HUES64 (cell line): ENCODE measurements at regions not wholly inside any gene's neighbourhood (a gene's known extent, or its start where the extent isn't known, plus 50 kb on each side); places are given as distances from the start of the nearest gene placed in this dataset.

Experiments
- H3K27ac ChIP-seq: 2 replicates; pipeline ENCODE4 v1.7.0; 2013; ENCODE audit warnings: low read depth, low read length, inconsistent platforms
- H3K27me3 ChIP-seq: 2 replicates; pipeline ENCODE4 v1.6.1; 2013; ENCODE audit warnings: mild to moderate bottlenecking, low read length; ENCODE audit not compliant: insufficient read depth
- H3K36me3 ChIP-seq: 2 replicates; pipeline ENCODE4 v1.6.1; 2013; ENCODE audit warnings: mild to moderate bottlenecking, low read length; ENCODE audit not compliant: insufficient read depth
- H3K4me1 ChIP-seq: 2 replicates; pipeline ENCODE4 v1.6.1; 2013; ENCODE audit warnings: mild to moderate bottlenecking, low read length, moderate library complexity; ENCODE audit not compliant: insufficient read depth
- H3K4me3 ChIP-seq: 2 replicates; pipeline ENCODE4 v1.5.1; 2013; ENCODE audit warnings: mild to moderate bottlenecking, low read length, moderate library complexity
- H3K9ac ChIP-seq: 2 replicates; pipeline ENCODE4 v1.6.1; 2013; ENCODE audit warnings: mild to moderate bottlenecking, low read depth, low read length
- H3K9me3 ChIP-seq: 2 replicates; pipeline ENCODE4 v1.6.1; 2013; ENCODE audit warnings: low read depth, low read length; ENCODE audit not compliant: insufficient read depth
- WGBS: fragments of 150-250, 120-280 bp; methylation state at CpG from one replicate; pipeline ENCODE4 v1.1.7; 2013; ENCODE audit warnings: missing lambda C conversion rate; 5-methylcytosine and 5-hydroxymethylcytosine counted together

DNA sequence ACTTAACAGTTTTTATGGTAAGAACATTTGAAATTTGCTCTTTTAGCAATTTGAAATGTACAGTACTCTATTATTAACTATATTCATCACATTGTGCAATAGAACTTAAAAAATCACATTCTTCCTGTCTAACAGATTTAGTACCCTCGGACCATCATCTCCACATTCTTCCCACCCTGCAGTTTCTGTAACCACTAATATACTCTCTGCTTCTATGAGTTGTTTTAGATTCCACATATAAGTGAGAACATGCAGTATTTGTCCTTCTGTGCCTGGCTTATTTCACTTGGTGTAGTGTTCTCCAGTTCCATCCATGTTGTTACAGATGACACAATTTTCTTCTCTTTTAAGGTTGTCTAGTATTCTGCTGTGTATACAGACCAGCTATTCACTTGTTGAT lies 88.9 kb upstream of the SEC61G start:
- no peaks in the 10 kb centered on the region for H3K9me3 ChIP-seq
- no peak overlapping the region for H3K27ac ChIP-seq
- H3K9ac ChIP-seq = no peak overlapping the region
- H3K36me3 ChIP-seq = no peaks in the 10 kb centered on the region
- H3K4me3 ChIP-seq = no peak overlapping the region
- WGBS = 93% methylated on average over 1 of the region's 1 CpG
- no peaks in the 10 kb centered on the region for H3K27me3 ChIP-seq
- H3K4me1 ChIP-seq = no peaks in the 10 kb centered on the region

GRCh38 chr7:54856856-54857255 lies 97.8 kb upstream of the SEC61G start:
- WGBS = 50% methylated on average over 1 of the region's 1 CpG
- H3K27me3 ChIP-seq = no peaks in the 10 kb centered on the region
- H3K4me3 ChIP-seq = no peak overlapping the region
- no peak overlapping the region for H3K27ac ChIP-seq
- H3K9me3 ChIP-seq = no peaks in the 10 kb centered on the region
- H3K9ac ChIP-seq = no peak overlapping the region
- no peaks in the 10 kb centered on the region for H3K36me3 ChIP-seq
- 0 out of 2 replicates have a peak, but pooled peaks cover 6% of the 10 kb centered on the region for H3K4me1 ChIP-seq

GRCh38 chr7:54857294-54857693 lies 98.3 kb upstream of the SEC61G start:
- Histone ChIP-seq H3K36me3 (no peaks in the 10 kb centered on the region), H3K27ac (no peak overlapping the region), H3K4me1 (0 out of 2 replicates have a peak, but pooled peaks cover 6% of the 10 kb centered on the region), H3K9me3 (no peaks in the 10 kb centered on the region), H3K9ac (no peak overlapping the region), H3K27me3 (no peaks in the 10 kb centered on the region), H3K4me3 (no peak overlapping the region)
- WGBS = 93% methylated on average over 2 of the region's 2 CpGs

GRCh38 chr7:54858008-54858692 lies 99.1 kb upstream of the SEC61G start:
- H3K4me3 ChIP-seq = no peak overlapping the region
- no peaks in the 10 kb centered on the region for H3K36me3 ChIP-seq
- no peak overlapping the region for H3K27ac ChIP-seq
- 0 out of 2 replicates have a peak, but pooled peaks cover 6% of the 10 kb centered on the region for H3K4me1 ChIP-seq
- no peak overlapping the region for H3K9ac ChIP-seq
- no peaks in the 10 kb centered on the region for H3K9me3 ChIP-seq
- no peaks in the 10 kb centered on the region for H3K27me3 ChIP-seq
- WGBS = 82% methylated on average over 3 of the region's 3 CpGs

DNA sequence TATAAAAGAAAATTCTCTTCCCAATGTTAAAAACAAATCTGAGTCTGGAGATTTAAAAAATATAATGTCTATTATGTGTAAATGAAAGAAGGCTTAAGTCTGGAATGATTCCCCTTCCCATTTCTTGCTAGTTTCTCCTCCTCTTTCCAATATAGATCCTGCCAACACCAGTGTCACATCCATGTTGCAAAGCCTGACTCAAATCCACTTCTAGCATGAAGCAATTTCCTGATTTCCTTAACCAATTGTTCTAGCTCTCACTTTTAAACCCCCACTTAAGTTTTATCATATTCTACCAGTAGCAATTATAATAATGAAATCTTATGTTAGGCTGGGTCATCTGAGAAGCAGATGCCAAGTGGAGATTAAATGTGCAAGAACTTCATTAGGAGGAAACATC lies 100.1 kb upstream of the SEC61G start:
- Histone ChIP-seq H3K36me3 (no peaks in the 10 kb centered on the region), H3K27me3 (no peaks in the 10 kb centered on the region), H3K27ac (no peak overlapping the region), H3K4me3 (no peak overlapping the region), H3K4me1 (0 out of 2 replicates have a peak, but pooled peaks cover 6% of the 10 kb centered on the region), H3K9ac (no peak overlapping the region), H3K9me3 (no peaks in the 10 kb centered on the region)

- 0 out of 2 replicates have a peak, but pooled peaks cover 6% of the 10 kb centered on the region for H3K4me1 ChIP-seq
- H3K27me3 ChIP-seq = no peaks in the 10 kb centered on the region
- no peak overlapping the region for H3K27ac ChIP-seq
- H3K4me3 ChIP-seq = no peak overlapping the region
- no peak overlapping the region for H3K9ac ChIP-seq
- 92% methylated on average over 4 of the region's 4 CpGs for WGBS
- H3K9me3 ChIP-seq = no peaks in the 10 kb centered on the region
- no peaks in the 10 kb centered on the region for H3K36me3 ChIP-seq
Observed at GRCh38 chr7:54859545-54859944, 100.5 kb upstream of the SEC61G start.

- 99% methylated on average over 4 of the region's 4 CpGs for WGBS
- no peaks in the 10 kb centered on the region for H3K36me3 ChIP-seq
- H3K27me3 ChIP-seq = no peaks in the 10 kb centered on the region
- H3K27ac ChIP-seq = no peak overlapping the region
- H3K9ac ChIP-seq = no peak overlapping the region
- 0 out of 2 replicates have a peak, but pooled peaks cover 6% of the 10 kb centered on the region for H3K4me1 ChIP-seq
- no peaks in the 10 kb centered on the region for H3K9me3 ChIP-seq
- H3K4me3 ChIP-seq = no peak overlapping the region
Observed at GRCh38 chr7:54860003-54860775, 101.2 kb upstream of the SEC61G start.

GRCh38 chr7:54860843-54861242 lies 101.8 kb upstream of the SEC61G start:
- Histone ChIP-seq H3K27me3 (no peaks in the 10 kb centered on the region), H3K27ac (no peak overlapping the region), H3K36me3 (no peaks in the 10 kb centered on the region), H3K4me1 (0 out of 2 replicates have a peak, but pooled peaks cover 6% of the 10 kb centered on the region), H3K9ac (no peak overlapping the region), H3K4me3 (no peak overlapping the region), H3K9me3 (no peaks in the 10 kb centered on the region)

DNA sequence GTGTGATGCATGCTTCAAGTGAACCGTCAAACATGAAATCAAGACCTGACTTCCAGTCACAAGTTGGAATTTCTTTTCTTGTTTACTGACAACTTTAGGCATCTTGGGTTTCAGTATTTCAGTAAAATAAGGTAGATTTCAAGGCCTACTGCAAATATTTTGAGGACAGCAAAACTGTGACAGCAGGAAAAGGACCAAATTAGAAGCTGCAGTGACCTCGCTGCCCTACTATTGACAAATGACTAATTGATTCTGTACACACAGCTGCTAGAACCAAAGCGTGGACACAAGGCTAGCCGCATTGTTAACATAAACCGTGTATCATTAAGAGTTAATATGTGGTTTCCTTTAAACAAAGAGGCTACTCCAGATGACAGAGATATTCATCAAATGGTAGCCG lies 105.7 kb upstream of the SEC61G start:
- no peak overlapping the region for H3K27ac ChIP-seq
- H3K27me3 ChIP-seq = no peaks in the 10 kb centered on the region
- 88% methylated on average over 5 of the region's 6 CpGs for WGBS
- no peak overlapping the region for H3K4me3 ChIP-seq
- H3K9ac ChIP-seq = no peak overlapping the region
- no peaks in the 10 kb centered on the region for H3K9me3 ChIP-seq
- H3K4me1 ChIP-seq = no peaks in the 10 kb centered on the region
- no peaks in the 10 kb centered on the region for H3K36me3 ChIP-seq

GRCh38 chr7:54869523-54869922 lies 110.5 kb upstream of the SEC61G start:
- no peaks in the 10 kb centered on the region for H3K27me3 ChIP-seq

DNA sequence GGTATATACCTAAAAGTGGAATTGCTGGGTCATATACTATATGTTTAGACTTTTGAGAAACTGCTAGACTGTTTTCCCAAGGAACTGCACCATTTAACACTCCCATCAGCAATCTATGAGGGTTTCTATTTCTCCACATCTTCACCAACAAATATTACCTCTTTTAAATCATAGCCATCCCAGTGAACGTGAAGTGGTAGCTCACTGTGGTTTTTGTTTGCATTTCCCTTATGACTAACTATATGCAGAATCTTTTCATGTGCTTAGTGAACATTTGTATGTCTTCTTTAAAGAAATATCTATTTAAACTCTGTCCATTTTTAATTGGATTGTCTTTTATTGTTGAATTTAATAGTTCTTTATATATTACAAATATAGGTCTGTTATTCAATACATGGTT lies 115.8 kb upstream of the SEC61G start:
- H3K4me3 ChIP-seq = no peak overlapping the region
- no peak overlapping the region for H3K27ac ChIP-seq
- no peaks in the 10 kb centered on the region for H3K4me1 ChIP-seq
- WGBS = 100% methylated on average over 1 of the region's 1 CpG
- no peak overlapping the region for H3K9ac ChIP-seq
- H3K9me3 ChIP-seq = no peaks in the 10 kb centered on the region
- H3K27me3 ChIP-seq = no peaks in the 10 kb centered on the region
- H3K36me3 ChIP-seq = no peaks in the 10 kb centered on the region

More at GRCh38 chr7:54869523-54869922, 110.5 kb upstream of the SEC61G start:
- H3K36me3 ChIP-seq = no peaks in the 10 kb centered on the region
- WGBS = 97% methylated on average over 1 of the region's 1 CpG
- H3K9me3 ChIP-seq = no peaks in the 10 kb centered on the region
- H3K4me1 ChIP-seq = no peaks in the 10 kb centered on the region
- no peak overlapping the region for H3K9ac ChIP-seq
- no peak overlapping the region for H3K27ac ChIP-seq
- no peak overlapping the region for H3K4me3 ChIP-seq
